IMR-90 (cell line): ENCODE measurements at regions not wholly inside any gene's neighbourhood (a gene's known extent, or its start where the extent isn't known, plus 50 kb on each side); places are given as distances from the start of the nearest gene placed in this dataset.

ENCODE experiments used
- CTCF ChIP-seq: conservative IDR thresholded peaks from 2 replicates; pipeline ENCODE4 v1.5.1; 2012; ENCODE audit warnings: mild to moderate bottlenecking, low read depth, low read length, improper control_type of control experiment
- MXI1 ChIP-seq: IDR thresholded peaks from 2 replicates; pipeline ENCODE4 v1.6.1; 2012; ENCODE audit warnings: low read depth, mild to moderate bottlenecking, low read length, moderate library complexity, borderline replicate concordance
- POLR2A ChIP-seq: IDR thresholded peaks from 2 replicates; pipeline ENCODE4 v1.6.1; 2012; ENCODE audit warnings: mild to moderate bottlenecking, low read depth, low read length

DNA sequence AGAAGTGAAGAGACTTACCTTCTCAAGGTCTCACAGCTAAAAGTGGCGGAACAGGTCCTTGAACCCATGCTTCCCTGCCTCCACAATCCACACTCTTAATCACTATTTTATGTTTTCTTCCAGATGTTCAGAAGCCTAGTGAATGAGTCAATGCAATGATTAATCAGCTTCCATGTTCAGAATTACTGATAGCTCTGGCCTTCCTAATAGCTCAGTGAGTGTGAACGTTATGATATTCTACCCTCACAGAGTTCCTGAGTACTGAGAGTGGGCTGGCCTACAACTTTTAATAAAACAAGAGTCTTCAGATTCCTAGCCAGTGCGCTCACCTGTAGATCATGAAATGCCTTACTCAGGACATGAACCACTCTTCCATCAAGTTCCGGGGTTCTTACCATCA lies 443.0 kb upstream of the ADAMTS9 start:
- no peak for TF ChIP-seq CTCF
- TF ChIP-seq MXI1: no peak
- no peak for TF ChIP-seq POLR2A
